ENCODE measurements at regions not wholly inside any gene's neighbourhood (a gene's known extent, or its start where the extent isn't known, plus 50 kb on each side); places are given as distances from the start of the nearest gene placed in this dataset.

- TF ChIP-seq ZNF274 (IDR thresholded peaks at IDR 0.05; ENCODE audit: low read depth, low read length) (no peak), YY1 (IDR thresholded peaks at IDR 0.05; ENCODE audit: insufficient read depth, insufficient read length) (no peak)
Measured at GRCh38 chr16:14003074-14003570, 68.0 kb upstream of the MRTFB start.

Measured in NT2/D1 (cell line).